ENCODE measurements at regions not wholly inside any gene's neighbourhood (a gene's known extent, or its start where the extent isn't known, plus 50 kb on each side); places are given as distances from the start of the nearest gene placed in this dataset.

DNA sequence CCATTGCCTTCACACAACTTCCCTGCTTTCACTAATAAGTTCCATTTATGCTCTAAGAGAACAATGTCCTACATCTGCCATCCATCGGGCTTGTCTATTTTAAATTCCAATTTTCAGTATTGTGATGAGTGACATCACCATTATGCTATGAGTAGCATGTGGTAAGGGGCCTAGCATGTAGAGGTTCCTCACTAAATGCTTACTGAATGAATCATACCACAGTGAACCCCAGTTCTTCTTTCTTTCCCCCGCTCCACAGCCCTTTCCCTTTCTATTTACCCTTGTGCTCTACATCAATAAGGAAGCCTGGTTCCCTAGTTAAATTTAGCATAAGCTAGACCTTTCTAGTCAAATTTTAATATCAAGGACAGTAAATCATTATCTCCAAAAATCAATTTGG, 195.0 kb upstream of the RGS18 start:
- DNase-seq (ENCODE audit: low read depth, low spot score), result no peak
- no peak overlapping the region for H3K4me3 ChIP-seq (ENCODE audit: low read length)

DNA sequence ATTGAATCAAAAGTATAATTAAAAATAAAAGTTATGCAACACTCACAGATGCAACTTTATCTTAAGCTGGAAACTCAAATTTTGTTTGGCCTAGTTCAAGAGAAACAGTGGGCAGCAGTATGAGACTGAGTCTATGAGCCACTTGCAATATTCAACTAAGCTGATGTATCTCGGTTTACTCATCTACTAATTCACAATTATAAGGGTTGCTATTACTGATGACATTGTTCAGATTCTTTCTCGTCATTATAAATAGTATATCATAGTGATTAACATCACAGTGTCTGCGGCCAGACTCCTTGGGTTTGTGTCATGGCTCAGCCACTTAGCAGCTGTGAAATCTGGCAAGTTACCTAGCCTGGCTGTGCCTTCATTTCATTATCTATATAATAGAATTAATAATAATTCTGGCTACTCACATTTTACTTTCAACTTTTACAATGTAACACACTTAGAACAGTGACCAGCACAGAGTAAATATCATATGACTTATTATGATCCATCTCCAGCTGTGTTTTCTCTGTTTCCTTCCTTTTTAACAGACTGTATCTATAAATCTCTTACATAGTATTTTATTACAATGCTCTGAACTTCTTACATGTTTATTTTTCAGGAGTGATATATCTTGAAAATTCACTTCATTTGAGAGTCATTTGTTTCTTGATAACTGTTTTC, 194.3 kb upstream of the RGS18 start:
- no peak overlapping the region for H3K4me3 ChIP-seq (ENCODE audit: low read length)
- DNase-seq (ENCODE audit: low read depth, low spot score), result no peak

DNA sequence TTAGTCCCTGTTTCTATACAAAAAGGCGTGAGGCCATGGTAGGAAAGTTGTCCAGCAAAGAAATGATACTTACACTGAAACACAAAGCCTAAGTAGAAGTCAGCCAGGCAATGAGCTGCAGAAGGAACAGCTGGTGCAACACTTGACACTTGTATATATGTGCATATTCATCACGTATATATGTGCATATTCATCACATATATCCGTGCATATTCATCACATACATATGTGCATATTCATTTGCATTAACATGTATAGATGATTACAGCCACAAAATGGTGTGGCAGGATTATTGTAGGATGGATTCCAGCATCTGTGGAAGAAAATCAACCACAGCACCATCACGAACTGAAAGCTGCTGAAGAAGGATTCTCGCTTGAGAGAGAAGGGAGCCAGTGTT, 189.0 kb upstream of the RGS18 start:
- H3K4me3 ChIP-seq (ENCODE audit: low read length), result no peak overlapping the region
- no peak for DNase-seq (ENCODE audit: low read depth, low spot score)

DNA sequence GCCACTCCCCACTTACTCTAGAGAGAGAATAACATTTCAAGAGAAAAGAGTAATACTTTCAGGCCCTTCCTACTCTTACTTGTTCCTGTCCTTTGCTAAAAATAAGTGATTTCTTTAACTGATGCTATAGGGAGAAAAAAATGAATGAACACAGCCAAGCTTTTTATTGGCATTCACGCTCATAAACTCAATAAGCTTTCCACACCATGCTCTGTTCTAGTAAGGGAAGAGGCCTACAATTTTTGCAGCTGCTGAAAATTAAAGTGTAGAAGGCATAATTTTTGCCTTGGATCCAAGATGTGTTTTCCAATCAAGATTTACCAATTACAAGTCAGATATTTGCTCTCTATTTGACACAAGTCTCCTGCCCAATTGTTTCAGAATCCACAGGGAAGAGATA, 188.1 kb upstream of the RGS18 start:
- no peak overlapping the region for H3K4me3 ChIP-seq (ENCODE audit: low read length)
- no peak for DNase-seq (ENCODE audit: low read depth, low spot score)

DNA sequence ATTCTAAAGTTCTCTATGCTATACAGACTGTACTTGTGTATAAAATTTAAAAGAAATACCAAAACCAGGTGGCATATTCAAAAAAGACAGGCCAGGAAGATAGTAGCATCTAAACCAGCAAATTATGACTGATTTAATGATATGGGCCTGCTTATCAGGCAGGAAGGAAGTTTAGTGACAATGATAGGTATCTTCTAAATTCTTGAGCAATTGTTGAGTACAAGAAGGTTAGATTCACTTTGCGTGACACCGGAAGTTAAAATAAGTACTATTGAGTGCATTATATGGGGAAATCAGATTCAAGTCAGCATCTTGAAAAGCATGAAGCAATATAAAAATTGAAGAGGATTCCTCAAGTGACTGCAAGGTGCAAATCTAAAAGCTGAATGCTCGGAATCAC, 186.8 kb upstream of the RGS18 start:
- DNase-seq (ENCODE audit: low read depth, low spot score), result no peak
- H3K4me3 ChIP-seq (ENCODE audit: low read length), result no peak overlapping the region

DNA sequence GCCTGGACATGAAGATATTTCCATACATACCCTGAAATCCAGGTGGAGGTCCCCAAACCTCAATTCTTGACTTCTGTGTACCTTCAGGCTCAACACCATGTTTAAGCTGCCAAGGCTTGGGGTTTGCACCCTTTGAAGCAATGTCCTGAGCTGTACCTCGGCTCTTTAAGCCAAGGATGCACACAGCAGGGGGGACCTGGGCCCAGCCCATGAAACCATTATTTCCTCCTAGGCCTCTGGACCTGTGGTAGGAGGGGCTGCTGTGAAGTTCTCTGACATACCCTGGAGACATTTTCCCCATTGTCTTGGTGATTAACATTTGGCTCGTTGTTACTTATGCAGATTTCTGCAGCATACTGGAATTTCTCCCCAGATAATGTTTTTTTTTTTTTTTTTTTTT, 184.3 kb upstream of the RGS18 start:
- H3K4me3 ChIP-seq (ENCODE audit: low read length), result no peak overlapping the region
- no peak for DNase-seq (ENCODE audit: low read depth, low spot score)

DNA sequence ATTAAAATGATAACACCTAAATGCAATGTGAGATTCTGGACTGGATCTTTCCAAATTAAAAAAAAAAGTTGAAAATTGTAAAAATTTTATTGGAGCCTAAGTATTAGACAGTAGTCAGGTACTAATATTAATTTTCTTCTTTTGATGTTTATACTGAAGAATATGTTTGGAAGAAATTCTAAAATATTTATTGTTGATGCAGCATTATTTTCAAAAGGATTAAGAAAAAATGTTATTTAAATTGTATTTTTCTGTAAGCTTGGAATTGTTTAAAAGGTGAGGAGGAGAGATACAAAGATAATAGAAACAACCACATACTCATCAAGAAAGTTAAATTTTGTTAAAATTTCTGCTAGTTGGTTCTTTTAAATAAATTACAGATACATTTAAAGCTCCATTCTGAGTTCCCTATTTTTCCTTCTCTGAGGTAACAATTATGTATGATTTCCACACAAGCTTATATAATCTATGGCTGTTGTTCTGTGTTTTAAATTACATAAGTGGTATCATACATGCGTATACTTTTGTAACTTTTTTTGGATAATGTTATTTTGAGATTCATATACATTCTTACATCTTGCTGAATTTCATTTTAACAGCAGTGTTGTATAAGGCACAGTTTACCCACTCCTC, 180.3 kb upstream of the RGS18 start:
- H3K4me3 ChIP-seq (ENCODE audit: low read length), result no peak overlapping the region
- no peak for DNase-seq (ENCODE audit: low read depth, low spot score)

DNA sequence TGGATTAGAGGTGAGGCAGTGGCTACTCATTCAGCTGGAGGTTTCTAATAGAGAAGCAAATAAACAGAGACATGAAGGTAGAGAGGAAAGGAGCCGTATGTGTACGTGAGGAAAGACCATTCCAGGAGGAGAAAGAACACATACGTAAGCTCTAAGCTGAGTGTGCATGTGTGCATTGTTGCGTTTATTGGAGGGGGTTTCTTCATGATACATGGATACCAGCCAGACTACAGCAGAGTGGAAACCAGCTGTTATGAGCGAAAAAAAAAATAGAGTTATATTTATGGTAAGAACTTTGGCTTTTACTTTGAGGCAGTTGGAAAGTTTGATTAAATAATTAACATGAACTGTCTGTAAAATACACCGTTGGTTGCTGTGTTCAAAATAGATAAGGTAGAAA, 173.4 kb upstream of the RGS18 start:
- no peak for DNase-seq (ENCODE audit: low read depth, low spot score)
- no peak overlapping the region for H3K4me3 ChIP-seq (ENCODE audit: low read length)

DNA sequence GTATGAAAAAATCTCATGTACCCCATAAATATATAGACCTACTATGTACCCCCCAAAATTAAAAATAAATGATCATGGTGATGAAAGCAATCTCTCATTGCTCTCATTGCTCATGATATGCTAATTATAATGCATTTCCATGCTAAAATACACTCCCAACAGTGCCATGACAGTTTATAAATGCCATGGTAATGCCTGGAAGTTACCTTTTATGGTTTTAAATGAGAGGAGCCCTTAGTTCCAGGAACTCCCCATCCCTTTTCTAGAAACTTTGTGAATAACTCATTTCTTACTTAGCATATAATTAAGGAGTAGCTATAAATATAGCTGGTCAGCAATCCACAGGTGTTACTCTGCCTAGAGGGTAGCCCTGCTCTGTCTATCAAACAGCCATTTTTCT, 166.1 kb upstream of the RGS18 start:
- H3K4me3 ChIP-seq (ENCODE audit: low read length), result no peak overlapping the region
- DNase-seq (ENCODE audit: low read depth, low spot score), result no peak

DNA sequence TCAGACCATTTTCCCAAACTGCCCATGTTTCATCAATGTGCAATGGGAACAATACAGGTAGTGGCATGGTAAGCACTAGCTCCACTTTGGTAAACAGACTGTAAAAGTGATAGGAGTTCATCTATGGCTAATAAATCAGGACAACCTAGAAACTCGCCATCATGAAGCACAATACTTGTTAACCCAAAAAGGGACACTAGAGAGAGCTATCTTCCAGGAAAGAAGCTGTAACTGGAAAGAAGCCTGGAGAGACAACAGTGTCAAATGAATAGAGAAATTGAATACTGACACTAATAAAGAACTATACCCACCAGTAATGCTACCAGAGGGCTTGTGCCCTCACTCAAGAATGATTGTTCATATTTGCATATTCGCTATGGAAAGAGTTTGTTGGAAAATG, 164.7 kb upstream of the RGS18 start:
- H3K4me3 ChIP-seq (ENCODE audit: low read length), result no peak overlapping the region
- no peak for DNase-seq (ENCODE audit: low read depth, low spot score)

DNA sequence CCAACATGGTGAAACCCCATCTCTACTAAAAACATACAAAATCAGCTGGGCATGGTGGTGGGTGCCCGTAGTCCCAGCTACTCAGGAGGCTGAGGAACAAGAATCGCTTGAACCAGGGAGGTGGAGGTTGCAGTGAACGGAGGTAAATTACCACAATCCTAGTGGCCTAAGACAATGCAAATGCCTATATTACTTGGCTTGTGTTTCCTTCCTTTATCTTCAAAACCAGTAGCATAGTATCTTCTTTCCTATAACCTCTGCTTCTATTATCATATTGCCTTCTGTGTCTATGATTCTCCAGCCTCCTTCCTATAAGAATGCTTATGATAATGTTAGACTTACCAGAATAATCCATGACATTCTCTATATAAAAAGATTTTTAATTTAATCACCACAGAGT, 156.2 kb upstream of the RGS18 start:
- no peak for DNase-seq (ENCODE audit: low read depth, low spot score)
- H3K4me3 ChIP-seq (ENCODE audit: low read length), result no peak overlapping the region

DNA sequence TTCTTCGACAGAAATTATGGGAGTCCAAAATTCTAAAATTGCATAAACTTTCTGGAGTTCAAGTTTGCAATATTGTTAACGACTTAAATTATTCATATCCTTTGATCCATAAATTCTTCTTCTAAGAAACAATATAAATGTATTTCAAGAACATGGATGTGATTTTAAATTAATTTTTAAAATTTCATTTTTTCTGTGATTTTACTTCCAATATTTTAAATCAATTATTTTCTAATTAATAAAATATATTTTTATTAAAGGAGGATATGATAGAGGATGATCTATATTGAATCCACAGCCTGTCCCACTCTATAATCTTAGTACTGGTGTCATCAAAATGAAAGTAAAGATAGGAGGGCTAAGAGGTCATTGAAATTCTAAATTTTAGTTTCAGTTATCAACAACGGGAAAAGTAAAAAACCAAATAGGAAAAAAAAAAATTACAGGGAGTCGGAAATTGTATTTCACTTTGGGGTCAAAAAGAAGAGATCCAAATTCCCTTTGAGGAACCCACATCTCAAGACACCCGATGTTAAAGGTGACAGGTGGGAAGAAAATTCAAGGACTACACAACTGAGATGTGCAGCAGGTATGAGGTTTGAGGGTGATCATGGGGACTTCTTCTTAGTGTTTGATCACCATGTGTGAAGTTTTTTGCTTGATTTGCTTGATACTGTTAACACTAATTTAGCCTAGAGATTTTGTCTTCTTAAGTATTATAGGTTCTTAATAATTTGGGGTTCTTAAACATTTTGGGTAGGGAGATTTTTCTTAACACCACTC, 154.8 kb upstream of the RGS18 start:
- DNase-seq (ENCODE audit: low read depth, low spot score), result no peak
- H3K4me3 ChIP-seq (ENCODE audit: low read length), result no peak overlapping the region

DNA sequence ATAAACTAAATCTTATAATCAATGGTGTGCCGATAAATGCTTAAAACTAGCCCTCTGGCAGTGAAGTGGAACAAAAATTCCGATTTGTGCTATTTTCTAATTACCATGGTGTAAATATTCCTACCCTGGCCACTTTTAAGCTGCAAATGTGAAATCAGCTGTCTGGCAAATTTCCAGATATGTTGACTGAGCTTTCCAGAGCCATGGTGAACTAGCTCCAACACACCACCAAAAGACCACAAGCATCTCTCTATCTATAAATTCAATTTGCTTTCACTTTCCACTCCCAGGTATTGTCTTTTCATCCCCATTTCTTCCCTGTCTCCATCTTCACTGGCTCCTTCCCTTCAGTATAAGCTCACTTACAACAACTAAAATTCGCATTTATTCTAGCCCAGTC, 152.3 kb upstream of the RGS18 start:
- H3K4me3 ChIP-seq (ENCODE audit: low read length), result no peak overlapping the region

DNA sequence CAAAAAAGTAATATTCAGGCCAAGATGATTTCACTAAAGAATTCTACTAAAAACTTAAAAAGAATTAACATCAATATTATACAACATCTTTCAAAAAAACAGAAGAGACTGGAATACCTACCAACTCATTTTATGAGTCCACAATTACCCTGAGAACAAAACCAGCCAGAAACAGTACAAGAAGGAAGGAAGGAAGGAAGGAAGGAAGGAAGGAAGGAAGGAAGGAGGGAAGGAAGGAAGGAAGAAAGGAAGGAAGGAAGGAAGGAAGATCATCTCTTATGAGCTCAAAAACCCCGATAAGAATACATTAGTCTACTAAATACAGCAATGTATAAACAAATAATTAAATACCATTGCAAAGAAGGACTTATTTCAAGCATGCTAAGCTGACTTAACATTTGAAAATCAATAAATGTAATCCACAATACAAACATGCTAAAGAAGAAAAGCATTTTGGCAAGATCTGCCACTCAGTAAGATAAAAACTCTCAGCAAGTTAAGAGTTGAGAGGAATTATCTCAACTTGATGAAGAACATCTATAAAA, 149.9 kb upstream of the RGS18 start:
- no peak overlapping the region for H3K4me3 ChIP-seq (ENCODE audit: low read length)
- DNase-seq (ENCODE audit: low read depth, low spot score), result no peak

More for the DNA sequence above, 152.3 kb upstream of the RGS18 start:
- no peak for DNase-seq (ENCODE audit: low read depth, low spot score)

DNA sequence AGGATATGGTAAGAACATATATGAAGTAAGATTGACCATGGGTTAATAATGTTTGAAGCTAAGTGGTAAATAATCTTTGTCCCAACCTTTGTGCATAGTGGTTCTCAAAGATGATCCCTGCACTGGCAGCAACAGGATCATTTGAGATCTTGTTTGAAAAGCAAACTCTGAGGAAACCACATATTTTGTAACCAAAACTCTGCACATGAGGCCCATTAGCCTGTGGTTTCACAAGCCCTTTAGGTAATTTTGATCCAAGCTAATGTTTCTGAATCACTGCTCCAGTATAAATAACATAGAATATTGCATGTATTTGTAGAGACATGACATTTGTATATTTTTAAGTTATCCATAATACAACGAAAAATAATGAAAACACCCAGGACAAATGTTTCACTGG, 147.9 kb upstream of the RGS18 start:
- no peak overlapping the region for H3K4me3 ChIP-seq (ENCODE audit: low read length)
- no peak for DNase-seq (ENCODE audit: low read depth, low spot score)

DNA sequence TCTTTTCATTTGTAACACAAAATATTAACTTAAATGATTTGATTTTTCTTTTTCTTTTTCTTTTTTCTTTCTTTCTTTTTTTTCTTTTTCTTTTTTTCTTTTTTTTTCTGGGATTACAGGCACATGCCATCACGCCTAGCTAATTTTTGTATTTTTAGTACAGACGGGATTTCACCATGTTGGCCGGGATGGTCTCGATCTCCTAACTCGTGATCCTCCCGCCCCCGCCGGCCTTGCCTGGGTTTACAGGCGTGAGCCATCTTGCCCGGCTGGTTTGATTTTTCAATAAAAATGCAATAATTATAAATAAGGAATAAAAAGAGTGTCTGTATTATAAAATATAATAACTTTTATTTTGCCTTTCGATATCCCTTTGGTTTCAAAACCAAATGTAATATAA, 146.7 kb upstream of the RGS18 start:
- DNase-seq (ENCODE audit: low read depth, low spot score), result no peak
- H3K4me3 ChIP-seq (ENCODE audit: low read length), result no peak overlapping the region

DNA sequence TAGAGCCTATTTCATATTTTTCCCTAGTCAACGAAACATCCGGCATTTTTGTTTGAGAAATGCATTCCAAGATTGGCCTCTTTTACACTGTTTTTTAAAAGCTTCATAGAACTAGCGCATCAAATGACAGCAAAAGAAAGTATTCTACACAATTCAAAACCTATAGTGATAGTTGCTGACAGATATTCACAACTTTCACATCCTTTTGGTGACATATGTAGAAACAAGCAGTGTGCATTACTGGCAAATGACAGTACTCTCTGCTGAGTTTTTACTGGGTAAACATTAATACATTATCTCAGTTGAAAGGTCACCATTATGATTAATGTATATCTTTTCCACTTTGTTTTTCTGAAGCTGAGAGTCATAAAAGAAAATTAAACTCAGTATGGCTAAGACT, 135.4 kb upstream of the RGS18 start:
- H3K4me3 ChIP-seq (ENCODE audit: low read length), result no peak overlapping the region
- no peak for DNase-seq (ENCODE audit: low read depth, low spot score)

DNA sequence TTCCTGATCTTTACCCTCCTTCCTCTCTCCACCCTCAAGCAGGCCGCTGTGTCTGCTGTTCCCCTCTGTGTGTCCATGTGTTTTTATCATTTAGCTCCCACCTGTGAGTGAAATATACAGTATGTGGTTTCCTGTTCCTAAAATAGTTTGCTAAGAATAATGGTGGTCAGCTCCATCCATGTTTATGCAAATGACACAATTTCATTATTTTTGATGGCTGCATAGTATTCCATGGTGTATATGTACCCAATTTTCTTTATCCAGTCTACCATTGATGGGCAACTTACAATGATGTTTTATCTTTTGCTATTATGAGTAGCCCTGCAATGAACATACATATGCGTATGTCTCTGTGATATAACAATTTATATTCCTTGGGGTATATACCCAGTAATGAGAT, 133.4 kb upstream of the RGS18 start:
- H3K4me3 ChIP-seq (ENCODE audit: low read length), result no peak overlapping the region
- no peak for DNase-seq (ENCODE audit: low read depth, low spot score)

DNA sequence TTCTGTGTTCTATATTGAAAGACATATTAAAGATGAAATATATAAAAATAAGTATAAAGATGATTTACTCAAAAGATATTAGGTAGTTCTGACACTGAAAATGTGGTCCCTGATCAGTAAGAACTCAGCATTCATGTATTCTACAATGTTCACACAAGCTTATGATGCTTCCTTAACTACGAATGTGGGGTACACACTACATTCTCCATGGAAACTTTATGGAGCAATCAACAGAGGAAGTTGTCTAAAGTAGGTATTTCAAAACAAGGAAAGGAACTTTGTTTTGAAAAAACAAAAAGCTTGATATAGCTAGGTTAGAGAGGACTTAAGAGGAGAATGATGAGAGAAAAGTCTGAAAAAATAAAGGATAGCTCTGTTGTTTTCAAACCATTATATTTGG, 119.7 kb upstream of the RGS18 start:
- no peak overlapping the region for H3K4me3 ChIP-seq (ENCODE audit: low read length)
- no peak for DNase-seq (ENCODE audit: low read depth, low spot score)

DNA sequence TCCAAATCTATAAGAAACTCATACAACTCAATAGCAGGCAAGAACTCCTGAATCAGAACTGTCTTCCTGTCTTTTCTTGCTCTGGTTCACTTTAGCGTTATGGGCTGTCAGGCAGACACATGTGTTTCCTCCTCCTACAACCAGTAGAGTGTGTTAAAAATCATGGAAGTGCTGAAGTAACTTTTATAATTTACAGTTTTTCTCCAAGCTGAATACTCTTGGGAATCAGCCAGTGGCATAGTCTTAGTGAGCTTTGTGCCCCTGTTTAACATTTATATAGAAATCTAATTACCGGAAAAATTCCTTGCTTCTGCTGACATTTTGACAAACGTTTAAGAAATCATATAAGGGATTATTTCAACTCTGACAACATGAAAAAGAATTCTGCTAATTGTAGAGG, 113.1 kb upstream of the RGS18 start:
- no peak for DNase-seq (ENCODE audit: low read depth, low spot score)
- H3K4me3 ChIP-seq (ENCODE audit: low read length), result no peak overlapping the region
